NCI-H2081 treated with DMSO at 0.1 percent for 48 hours (cell line): ENCODE measurements at regions not wholly inside any gene's neighbourhood (a gene's known extent, or its start where the extent isn't known, plus 50 kb on each side); places are given as distances from the start of the nearest gene placed in this dataset.
"Not testable (repeated sequence)": the region's sequence is repeated elsewhere in the genome, so short reads cannot be mapped to it uniquely, and the experiment has no call there.

Experiments
- DNase-seq: peaks from one replicate; lab custom pipeline; 2025; lab: John Stamatoyannopoulos, UW

GRCh38 chr13:87736849-87737385 is 65.7 kb downstream of the SLITRK5 start:
- DNase-seq, result no peak

GRCh38 chr13:87754097-87754496 is 82.9 kb downstream of the SLITRK5 start:
- no peak for DNase-seq

- DNase-seq, result no peak
These were observed 98.3 kb downstream of the SLITRK5 start for GRCh38 chr13:87769445-87769844.

GRCh38 chr13:87777387-87777786 is 106.2 kb downstream of the SLITRK5 start:
- no peak for DNase-seq

GRCh38 chr13:87778128-87778527 is 107.0 kb downstream of the SLITRK5 start:
- no peak for DNase-seq

GRCh38 chr13:87779426-87779825 is 108.3 kb downstream of the SLITRK5 start:
- DNase-seq, result no peak

GRCh38 chr13:87783366-87783765 is 112.2 kb downstream of the SLITRK5 start:
- DNase-seq, result no peak

GRCh38 chr13:87788363-87788762 is 117.2 kb downstream of the SLITRK5 start:
- no peak for DNase-seq

- DNase-seq, result no peak
These were observed 121.7 kb downstream of the SLITRK5 start for GRCh38 chr13:87792878-87793277.

- no peak for DNase-seq
These were observed 127.4 kb downstream of the SLITRK5 start for GRCh38 chr13:87798536-87798935.

GRCh38 chr13:87810391-87810801 is 139.2 kb downstream of the SLITRK5 start:
- DNase-seq, result no peak

GRCh38 chr13:87810920-87811344 is 139.8 kb downstream of the SLITRK5 start:
- no peak for DNase-seq

- DNase-seq, result no peak
These were observed 143.2 kb downstream of the SLITRK5 start for GRCh38 chr13:87814403-87814802.

GRCh38 chr13:87820241-87820640 is 149.1 kb downstream of the SLITRK5 start:
- DNase-seq, result no peak

- DNase-seq, result no peak
These were observed 150.3 kb downstream of the SLITRK5 start for GRCh38 chr13:87821512-87821911.

- DNase-seq, result not testable (repeated sequence)
These were observed 155.1 kb downstream of the SLITRK5 start for GRCh38 chr13:87826301-87826700.

GRCh38 chr13:87827479-87827878 is 156.3 kb downstream of the SLITRK5 start:
- no peak for DNase-seq

- no peak for DNase-seq
These were observed 166.4 kb downstream of the SLITRK5 start for GRCh38 chr13:87837522-87837921.

GRCh38 chr13:87837946-87838345 is 166.8 kb downstream of the SLITRK5 start:
- no peak for DNase-seq

- no peak for DNase-seq
These were observed 180.2 kb downstream of the SLITRK5 start for GRCh38 chr13:87851410-87851809.

- DNase-seq, result no peak
These were observed 184.4 kb downstream of the SLITRK5 start for GRCh38 chr13:87855553-87855952.

- DNase-seq, result no peak
These were observed 188.1 kb downstream of the SLITRK5 start for GRCh38 chr13:87859261-87859660.

- DNase-seq, result no peak
These were observed 196.3 kb downstream of the SLITRK5 start for GRCh38 chr13:87867426-87867825.

- DNase-seq, result no peak
These were observed 197.6 kb downstream of the SLITRK5 start for GRCh38 chr13:87868731-87869130.

- DNase-seq, result no peak
These were observed 201.6 kb downstream of the SLITRK5 start for GRCh38 chr13:87872813-87873212.
